HTR-8/SVneo (cell line): ENCODE measurements at regions not wholly inside any gene's neighbourhood (a gene's known extent, or its start where the extent isn't known, plus 50 kb on each side); places are given as distances from the start of the nearest gene placed in this dataset.
A peak's percentile ranks its signal among the peaks of the same experiment; 100 is the strongest.

Source experiments
- DNase-seq: peaks from one replicate; pipeline ENCODE4 v3.0.0; 2011; ENCODE audit warnings: low spot score, mixed read lengths; ENCODE audit not compliant: insufficient read length
- FAIRE-seq: peaks from 2 replicates; lab custom pipeline; 2011; peaks lifted over from hg19 to GRCh38; lab: Jason Lieb, UNC

DNA sequence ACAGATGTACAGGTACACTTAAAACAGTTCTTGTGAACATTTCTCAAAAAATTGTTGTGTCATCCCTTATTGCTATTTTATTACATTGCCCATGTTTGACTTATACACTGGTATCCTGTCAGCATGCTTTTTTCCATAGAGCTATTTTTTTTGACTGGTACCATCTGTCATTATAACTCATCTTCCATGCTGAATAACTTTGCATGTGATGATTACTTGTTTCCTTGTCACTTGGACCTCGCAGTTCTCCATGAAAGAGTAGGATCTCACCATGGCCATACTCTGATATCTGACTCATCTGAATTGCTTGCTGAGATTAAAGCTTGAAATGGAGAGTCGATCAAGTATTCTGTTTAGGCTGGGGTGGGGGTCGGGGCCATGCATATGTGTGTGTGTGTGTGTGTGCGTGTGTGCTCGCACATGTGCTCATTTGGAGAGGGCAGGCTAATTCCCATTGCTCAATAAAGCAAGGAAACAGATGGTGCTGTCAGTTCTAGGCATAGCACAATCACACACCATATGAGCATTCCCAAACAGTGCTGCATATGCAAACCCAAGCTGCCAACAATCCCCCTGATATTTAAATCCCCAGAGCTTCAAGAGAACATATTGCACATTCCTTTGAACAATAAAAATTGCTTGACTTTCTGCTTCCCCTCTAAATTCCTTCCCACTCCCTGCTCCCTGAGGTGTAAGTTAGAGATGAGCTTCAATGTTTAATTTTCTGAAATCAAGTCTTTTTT is 62.9 kb downstream of the NHLRC3 start:
- DNase-seq (no peak), FAIRE-seq (no peak)

DNA sequence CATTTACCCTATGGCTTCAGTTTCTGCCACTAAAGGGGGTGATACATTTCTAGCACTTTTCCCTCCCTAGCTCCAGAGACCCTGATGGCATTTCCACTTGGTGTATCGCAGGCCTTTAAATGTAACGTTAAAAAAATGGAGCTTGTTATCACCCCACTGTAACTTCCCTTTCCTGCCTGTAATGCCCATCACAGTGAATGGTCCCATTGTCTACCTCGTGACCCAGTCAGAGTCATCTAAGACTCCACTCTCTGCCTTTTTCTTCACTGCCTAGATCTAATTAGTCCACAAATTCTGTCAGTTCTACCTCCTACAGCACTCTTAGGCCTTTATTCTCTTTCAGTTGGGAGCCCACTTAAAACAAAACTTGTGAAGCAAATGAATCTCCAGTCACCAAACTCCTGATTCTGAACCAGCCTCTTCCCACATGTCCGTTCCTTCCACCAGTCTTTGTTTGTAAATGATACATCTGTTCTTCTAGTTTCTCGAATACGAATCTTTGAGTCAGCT is 64.8 kb downstream of the NHLRC3 start:
- FAIRE-seq: no peak
- no peak for DNase-seq

DNA sequence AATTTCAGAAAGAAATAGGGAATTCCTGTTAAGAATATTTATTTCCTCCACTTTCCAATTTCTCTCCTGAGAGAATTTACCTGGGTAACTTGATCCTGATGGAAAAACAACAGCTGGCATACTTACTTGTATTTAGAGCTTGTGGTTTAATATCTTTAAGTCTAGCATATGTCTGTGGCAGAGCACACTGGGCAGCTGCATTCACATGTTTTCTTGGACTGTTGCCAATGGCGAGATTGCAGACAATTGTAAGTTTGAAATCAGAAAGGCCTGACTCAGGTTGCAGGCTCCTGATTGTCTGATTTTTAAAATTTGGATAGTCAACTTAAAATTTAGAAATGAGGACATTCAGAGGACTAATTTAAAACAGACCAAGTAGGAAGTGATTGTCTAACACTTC is 66.9 kb downstream of the NHLRC3 start:
- DNase-seq: no peak
- no peak for FAIRE-seq

DNA sequence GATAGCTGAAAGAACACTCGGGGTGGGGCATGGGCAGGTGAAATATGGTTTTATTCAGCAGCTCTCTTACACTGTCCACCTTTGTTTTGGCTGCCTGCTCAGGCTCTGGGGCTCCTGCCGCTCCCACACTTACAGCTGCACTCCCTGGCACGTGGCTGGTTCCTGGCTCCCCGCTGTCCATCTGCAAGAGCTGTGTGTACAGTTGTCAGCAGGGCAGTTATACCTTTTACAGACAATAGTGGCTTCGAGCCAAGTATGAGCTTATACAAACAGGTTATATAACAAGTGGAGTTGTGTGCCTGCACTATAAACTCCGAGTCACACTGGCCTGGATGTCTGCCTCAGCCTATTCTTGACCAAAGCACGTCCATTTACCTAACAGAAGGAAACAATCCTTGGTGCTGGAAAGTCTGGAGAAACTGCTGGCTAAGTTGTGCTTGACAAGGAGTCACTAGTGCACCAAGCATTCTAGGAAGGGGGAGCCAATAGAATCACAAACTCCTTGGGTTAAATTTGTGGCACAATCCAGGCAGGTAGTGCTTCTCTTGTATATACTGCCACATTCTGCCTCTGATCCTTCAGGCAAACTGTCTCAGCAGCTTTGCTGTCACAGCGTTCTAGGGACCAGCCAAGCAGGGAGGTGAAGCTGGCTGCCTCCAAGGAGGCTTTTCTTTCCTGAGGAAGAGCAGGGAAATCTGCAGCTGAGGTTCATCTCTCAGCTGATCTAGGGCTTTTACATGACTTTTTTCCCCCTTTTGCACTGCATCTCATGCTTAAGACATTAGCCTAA is 68.2 kb downstream of the NHLRC3 start:
- no peak for FAIRE-seq
- no peak for DNase-seq

DNA sequence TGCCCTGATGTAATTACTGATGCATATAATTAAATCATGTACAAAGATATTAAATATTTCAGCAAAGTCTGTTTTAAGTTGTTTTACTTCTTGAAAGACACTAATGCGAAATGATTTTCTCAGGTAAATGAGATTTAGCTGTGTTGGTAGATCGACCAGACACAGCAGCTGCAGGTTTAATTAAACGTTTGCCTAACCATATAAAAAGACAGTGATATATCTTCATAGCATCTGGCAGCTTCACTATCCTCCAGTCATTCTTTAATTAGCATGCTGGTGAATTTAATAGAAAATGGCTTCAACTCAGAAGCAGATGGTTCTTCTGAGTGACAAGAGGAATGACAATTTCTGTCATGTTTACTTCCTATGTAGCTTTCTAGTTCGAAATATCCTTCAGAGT is 69.3 kb downstream of the NHLRC3 start:
- DNase-seq (no peak), FAIRE-seq (no peak)

DNA sequence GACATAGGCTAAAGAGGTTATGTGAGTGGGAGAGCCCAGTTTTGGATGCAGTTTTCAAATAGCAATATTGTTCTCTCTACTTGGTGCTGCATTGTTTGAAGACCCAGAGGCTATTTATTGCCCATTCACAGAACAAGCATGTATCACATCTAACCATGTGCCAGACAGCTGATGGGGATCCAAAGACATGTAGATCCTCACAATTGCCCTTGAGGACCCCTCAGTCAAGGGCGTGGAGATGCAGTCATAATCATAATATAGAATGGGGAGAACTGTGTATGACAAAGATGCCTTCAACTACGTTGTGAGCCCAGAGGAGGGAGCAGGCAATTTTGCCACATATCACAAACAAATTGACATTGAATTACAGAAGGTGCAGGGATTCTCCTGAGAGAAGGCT is 70.5 kb downstream of the NHLRC3 start:
- DNase-seq (no peak), FAIRE-seq (no peak)

DNA sequence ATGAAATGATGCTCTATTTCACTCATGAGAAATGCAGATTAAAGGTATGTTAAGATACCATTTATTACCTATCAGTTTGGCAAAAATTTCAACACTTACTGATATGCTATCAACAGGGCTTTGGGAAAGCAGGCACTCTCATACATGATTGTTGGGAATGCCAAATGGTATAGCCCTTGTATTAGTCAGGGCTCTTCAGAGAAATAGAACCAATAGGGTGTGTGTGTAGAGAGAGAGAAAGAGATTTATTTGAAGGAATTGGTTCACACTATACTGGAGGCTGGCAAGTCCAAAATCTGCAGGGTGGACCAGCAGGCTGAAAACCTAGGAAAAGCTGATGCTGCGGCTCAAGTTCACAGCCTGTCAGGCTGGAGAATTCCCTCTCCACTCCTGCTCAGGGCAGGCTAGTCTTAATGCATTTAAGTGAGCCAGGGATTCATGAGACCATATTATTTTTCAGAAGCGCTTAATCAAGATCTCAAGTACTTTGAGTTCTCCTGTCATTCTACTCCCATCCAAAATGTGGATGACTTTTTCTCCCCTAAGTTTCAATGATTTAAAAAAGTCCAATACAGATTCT is 72.4 kb downstream of the NHLRC3 start:
- FAIRE-seq (no peak), DNase-seq (no peak)

DNA sequence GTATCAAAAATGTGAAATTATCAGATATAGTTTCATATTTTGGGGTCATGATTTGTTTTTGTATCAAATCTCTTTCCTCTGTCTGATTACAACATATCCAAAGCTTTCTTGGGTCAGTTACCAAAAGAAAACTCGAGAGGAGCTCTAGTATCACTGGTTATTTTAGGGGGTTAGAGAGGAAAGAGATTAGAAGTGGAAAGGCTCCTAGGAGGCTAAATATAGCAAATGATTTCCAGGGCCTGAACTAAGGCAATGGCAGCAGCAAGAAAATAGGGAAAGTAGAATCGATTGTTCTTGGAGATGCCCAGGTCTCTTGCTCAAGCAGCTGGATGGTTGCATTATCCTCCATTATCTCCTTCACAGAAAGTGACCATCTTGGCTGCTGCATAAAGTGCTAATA is 72.9 kb downstream of the NHLRC3 start:
- DNase-seq: no peak
- no peak for FAIRE-seq

DNA sequence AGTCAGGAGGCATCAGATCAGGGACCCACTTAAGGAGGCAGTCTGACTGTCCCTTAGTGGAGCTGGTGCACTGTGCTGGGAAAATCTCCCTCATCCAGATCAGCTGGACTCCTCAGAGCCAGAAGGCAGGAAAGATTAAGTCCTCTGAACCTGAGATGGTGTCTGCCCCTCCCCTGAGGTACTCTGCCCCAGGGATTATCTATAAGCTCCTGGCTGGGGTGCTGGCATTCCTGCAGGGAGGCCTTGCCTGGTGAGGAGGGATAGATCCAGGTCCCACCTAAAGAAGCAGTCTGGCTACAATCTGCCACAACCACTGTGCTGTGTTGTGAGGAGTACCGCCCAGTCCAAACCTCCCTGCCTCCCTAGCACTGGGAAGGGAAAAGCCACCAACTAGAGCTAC is 81.2 kb downstream of the NHLRC3 start:
- FAIRE-seq (no peak), DNase-seq (no peak)

DNA sequence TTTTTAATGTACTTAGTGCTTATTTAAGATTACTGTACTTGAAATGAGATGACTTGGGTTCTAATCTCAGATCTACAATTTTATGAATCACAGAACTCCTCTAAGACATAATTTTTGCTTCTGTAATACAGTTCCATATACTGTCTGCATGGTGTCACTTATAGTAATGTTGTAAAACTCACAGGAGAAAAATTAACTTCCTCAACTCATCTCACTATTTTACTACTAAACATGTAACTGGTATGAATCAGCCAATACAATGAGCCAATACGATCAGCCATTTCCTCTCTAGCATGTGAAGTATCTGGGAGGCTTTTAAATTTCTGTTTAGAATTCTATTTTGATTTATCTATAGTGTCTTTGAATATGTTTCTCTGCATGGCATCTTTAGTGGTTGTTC is 85.3 kb downstream of the NHLRC3 start:
- no peak for DNase-seq
- no peak for FAIRE-seq

DNA sequence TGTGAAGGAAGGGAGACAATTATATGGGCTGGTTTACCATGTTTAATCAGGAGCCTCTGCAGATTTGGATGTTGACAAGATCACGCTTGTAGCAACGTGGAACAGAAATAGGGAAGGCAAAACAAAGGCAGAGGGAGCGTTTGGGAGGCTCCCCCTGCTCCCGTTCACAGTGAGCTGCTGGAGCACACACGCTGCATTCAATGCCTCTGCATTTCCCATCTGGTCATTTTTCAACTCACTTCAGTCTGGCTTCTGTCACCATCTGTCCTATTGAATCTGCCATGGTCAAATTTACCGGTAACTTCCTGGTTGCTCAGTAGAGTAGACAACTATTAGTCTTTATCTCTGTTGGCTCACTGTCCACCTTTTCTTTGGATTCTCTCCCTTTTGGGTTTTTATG is 91.0 kb downstream of the NHLRC3 start:
- no peak for FAIRE-seq

DNA sequence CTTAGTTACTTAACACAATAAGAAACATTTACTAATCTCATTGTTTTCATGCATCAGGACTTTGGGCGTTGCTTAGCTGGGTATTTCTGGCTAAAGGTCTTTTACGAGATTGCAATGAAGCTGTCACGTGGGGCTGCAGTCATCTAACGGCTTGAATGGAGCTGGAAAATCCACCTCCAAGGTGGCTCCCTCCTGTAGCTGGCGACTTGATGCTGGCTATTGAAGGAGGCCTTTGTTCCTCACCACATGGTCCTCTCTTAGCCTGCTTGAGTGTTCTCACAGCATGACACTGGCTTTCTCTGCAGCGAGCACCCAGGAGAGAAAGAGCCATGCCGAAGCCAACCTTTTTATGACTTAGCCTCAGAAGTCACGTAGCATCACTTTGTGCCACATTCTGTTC is 92.0 kb downstream of the NHLRC3 start:
- DNase-seq (no peak), FAIRE-seq (no peak)

More for the DNA sequence above, 91.0 kb downstream of the NHLRC3 start:
- DNase-seq: no peak

DNA sequence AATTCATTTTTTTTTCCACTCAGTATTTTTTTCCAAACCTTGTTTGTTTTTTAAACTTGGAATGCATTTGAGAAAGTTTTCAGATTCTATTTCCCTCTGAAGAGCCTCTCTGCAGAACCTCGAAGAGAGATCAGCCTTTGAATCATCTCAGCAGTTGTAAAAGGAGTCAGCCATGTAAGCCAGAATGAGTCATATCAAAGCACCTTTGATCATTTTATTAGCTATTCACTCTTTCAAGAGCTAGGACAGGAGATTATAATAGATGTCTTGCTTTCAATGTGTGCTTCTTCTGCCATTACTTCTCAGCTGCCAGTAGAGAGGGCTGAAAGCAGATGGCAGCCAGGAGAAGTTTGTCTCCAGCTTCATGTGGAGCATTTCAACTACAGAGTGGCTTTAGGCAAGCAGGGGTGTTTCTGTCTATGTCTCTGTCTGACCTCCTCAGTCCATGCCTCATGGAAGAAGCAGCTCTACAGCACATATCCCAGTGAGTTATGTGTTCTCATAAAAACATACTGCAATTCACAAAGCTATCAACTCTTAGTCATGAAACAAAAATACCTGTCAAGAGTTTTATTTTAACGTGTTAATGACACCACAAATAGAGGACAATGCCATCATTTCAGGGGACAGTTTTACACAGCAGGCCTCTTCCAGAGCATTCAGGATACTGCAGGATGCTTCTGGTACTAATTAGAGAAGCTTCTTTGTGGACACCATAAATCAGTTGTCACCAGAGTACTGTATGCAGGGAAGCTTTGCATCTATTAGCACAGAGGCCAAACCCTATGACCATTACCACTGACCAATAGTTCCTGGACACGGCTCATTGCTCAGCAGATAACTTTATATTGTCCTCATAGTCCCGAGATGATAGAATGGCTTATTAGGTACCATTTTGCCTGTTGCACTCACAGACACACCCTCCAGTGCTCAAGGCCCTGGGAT is 94.3 kb downstream of the NHLRC3 start:
- DNase-seq: no peak
- no peak for FAIRE-seq

DNA sequence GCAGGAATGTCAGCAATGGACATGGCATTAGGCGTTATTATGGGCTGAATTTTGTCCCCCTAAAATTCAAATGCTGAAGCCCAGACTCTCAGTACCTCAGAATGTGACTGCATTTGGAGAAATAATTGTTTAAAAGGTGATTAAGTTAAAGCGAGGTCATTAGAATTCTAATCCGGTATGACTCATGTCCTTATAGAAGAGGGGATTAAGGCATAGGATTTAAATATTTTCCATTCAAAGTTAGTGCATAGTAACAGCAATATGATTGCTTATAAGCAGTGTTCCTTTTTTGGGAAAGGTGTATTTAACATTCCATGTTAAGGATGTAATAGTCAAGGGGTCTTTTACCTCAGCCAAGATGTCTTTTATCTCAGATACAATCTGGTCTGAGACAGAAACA is 95.5 kb downstream of the NHLRC3 start:
- FAIRE-seq: no peak
- no peak for DNase-seq

DNA sequence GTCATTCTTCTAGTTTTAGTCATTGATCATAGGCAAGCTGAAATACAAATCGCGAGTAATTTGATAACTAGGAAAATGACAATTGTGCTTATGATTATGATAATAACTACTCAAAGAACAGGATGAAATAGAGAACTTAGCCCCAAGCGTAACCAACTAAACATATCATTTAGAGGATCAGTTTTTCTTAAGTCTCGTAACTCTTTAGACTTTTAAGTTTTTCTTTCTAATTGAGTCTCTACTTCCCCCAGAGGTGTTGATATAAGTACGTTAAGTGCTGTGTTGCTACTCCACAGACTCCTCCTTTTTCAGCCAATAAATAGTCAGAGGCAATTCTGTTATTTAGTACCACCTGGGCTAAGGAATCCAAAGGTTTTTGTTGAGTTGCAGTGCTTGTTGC is 96.3 kb downstream of the NHLRC3 start:
- DNase-seq: no peak
- no peak for FAIRE-seq

DNA sequence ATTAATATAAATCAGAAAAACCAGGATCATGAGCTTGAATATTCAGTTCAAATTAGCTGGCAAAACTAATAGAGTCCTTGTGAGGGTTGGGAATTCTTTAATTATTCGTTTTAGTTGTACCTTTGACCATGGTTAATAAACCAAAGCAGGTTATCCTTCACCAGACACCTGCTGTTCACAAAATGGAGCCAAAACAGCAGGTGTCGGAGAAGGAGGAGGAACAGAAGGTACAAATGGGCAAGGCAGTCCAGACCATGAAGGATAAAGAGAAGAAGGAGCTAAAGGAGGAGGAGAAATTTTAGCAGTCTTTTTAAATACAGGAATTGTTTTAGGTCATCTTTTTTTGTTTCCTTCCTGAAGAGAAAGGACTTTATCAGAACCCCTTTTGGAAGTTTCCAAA is 106.1 kb downstream of the NHLRC3 start:
- DNase-seq (no peak), FAIRE-seq (no peak)

DNA sequence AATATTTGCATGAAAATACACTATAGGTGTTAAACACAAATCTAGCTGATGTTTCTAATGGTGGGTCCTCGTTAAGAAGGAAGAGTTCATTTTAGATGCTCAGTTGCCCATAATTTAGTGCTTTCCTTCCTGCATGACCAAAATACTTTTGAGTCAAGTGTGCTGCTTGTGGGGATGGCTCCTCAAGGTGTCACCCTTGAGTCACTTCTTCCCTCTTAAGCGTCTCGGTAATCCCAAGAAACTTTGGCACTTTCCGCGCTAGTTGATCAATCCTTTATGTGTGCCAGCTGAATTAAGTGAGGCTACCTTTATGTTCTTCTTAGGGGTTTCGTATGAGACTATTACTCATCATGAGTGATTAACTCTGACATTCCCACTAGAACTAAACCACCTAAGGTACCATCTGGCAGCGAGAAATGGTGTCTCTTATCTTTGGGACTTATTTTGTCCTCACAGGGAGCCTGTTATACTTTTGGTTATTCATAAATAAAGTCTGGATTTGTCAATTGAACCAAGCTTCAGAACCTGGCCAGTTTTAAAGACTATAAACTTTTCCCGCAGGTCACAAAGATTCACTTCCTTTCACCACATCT is 106.8 kb downstream of the NHLRC3 start:
- no peak for FAIRE-seq
- DNase-seq: peak; percentile 11

DNA sequence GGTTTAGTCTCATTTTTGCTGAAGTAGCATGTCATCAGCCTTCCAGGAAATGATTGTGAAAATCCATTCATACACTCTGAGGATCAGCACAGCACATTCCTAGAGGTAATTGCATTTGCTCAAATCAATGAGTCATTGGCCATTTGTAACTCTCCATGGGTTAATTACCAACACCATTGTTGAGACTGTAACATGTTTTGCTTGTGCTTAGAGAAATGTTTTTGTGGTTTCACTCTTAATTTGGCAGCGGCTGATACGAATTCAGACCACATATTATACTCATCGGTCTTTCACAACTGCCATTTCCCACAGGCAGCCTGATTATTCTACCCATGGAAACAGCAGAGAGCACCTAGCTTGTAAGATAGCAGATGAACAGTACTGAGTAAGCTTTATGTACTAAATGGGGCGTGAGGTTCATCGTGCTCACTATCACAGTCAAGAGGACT is 110.3 kb downstream of the NHLRC3 start:
- no peak for FAIRE-seq
- no peak for DNase-seq

DNA sequence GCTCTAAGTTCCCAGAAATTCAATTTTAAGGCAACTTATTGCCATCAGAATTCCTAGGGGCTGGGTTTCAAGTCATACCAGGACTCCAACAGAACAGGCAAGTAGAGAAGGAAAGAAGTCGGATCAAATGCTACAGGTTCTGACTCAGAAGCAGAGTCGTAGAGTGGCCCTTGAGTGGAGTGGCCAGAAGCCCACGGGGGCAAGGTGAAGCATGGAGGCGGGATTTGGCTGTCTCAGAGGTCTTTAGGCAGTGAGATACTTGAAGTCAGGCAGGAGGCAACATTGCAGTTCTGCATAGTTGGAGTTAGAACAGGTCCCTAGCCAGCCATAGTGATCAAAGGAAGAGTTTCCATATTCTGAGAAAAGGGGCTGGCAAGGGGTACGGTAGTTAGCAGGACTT is 111.6 kb downstream of the NHLRC3 start:
- FAIRE-seq (no peak), DNase-seq (no peak)

DNA sequence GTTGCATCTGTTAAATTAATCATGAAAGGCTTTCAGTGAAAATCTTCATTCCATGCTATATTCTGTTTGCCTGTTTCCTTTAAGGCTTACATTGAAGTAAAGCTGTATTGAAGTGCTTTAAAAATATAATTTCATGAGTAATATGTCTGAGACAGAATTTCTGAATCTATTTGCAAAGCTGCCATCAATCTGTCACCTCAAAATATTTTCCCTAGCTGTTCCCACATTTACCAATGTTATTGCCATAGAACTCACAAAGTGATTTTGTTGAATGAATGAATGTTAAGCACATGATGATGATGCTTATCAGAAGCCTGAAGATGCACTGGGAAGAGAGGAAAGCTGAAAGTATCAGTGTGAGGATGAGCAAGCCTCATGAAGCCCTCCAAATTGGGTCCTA is 115.8 kb downstream of the NHLRC3 start:
- DNase-seq: no peak
- no peak for FAIRE-seq
